HT1080 (cell line): ENCODE measurements at regions not wholly inside any gene's neighbourhood (a gene's known extent, or its start where the extent isn't known, plus 50 kb on each side); places are given as distances from the start of the nearest gene placed in this dataset.

Source experiments
- DNase-seq: peaks from one replicate; pipeline ENCODE4 v3.0.0-alpha.2; 2015; ENCODE audit warnings: low read depth

- no peak for DNase-seq
Measured at GRCh38 chr13:24043590-24044350, 116.8 kb upstream of the SPATA13 start.

GRCh38 chr13:24045597-24045996 is 114.9 kb upstream of the SPATA13 start:
- no peak for DNase-seq

GRCh38 chr13:24050292-24050711 is 110.2 kb upstream of the SPATA13 start:
- peak; percentile 68 for DNase-seq

- no peak for DNase-seq
Measured at GRCh38 chr13:24050796-24051715, 109.5 kb upstream of the SPATA13 start.

GRCh38 chr13:24052547-24053518 is 107.7 kb upstream of the SPATA13 start:
- peak; percentile 18 for DNase-seq

GRCh38 chr13:24053519-24054251 is 106.8 kb upstream of the SPATA13 start:
- DNase-seq: peak; percentile 65

GRCh38 chr13:24056616-24057137 is 103.8 kb upstream of the SPATA13 start:
- no peak for DNase-seq

- DNase-seq: no peak
Measured at GRCh38 chr13:24060993-24061392, 99.5 kb upstream of the SPATA13 start.

- DNase-seq: no peak
Measured at GRCh38 chr13:24063281-24063877, 97.1 kb upstream of the SPATA13 start.

- DNase-seq: no peak
Measured at GRCh38 chr13:24064371-24064770, 96.1 kb upstream of the SPATA13 start.

- no peak for DNase-seq
Measured at GRCh38 chr13:24065176-24065575, 95.3 kb upstream of the SPATA13 start.

- no peak for DNase-seq
Measured at GRCh38 chr13:24066405-24067295, 93.9 kb upstream of the SPATA13 start.

GRCh38 chr13:24068472-24068871 is 92.0 kb upstream of the SPATA13 start:
- no peak for DNase-seq

GRCh38 chr13:24071016-24071415 is 89.5 kb upstream of the SPATA13 start:
- no peak for DNase-seq

GRCh38 chr13:24071423-24072075 is 89.0 kb upstream of the SPATA13 start:
- no peak for DNase-seq

- DNase-seq: no peak
Measured at GRCh38 chr13:24073657-24074056, 86.9 kb upstream of the SPATA13 start.

GRCh38 chr13:24074678-24075077 is 85.8 kb upstream of the SPATA13 start:
- peak; percentile 39 for DNase-seq
